NT2/D1 (cell line): ENCODE measurements at regions not wholly inside any gene's neighbourhood (a gene's known extent, or its start where the extent isn't known, plus 50 kb on each side); places are given as distances from the start of the nearest gene placed in this dataset.

Experiments
- YY1 ChIP-seq: IDR thresholded peaks from 2 replicates; pipeline ENCODE4 v1.6.1; 2011; ENCODE audit not compliant: insufficient read length, insufficient read depth
- ZNF274 ChIP-seq: IDR thresholded peaks from 2 replicates; pipeline ENCODE4 v1.6.1; 2011; ENCODE audit warnings: mild to moderate bottlenecking, low read depth, low read length

- TF ChIP-seq YY1 (no peak), ZNF274 (no peak)
Observed at GRCh38 chr1:163661391-163661790, 339.6 kb downstream of the NUF2 start.
